ENCODE measurements at regions not wholly inside any gene's neighbourhood (a gene's known extent, or its start where the extent isn't known, plus 50 kb on each side); places are given as distances from the start of the nearest gene placed in this dataset.

DNA sequence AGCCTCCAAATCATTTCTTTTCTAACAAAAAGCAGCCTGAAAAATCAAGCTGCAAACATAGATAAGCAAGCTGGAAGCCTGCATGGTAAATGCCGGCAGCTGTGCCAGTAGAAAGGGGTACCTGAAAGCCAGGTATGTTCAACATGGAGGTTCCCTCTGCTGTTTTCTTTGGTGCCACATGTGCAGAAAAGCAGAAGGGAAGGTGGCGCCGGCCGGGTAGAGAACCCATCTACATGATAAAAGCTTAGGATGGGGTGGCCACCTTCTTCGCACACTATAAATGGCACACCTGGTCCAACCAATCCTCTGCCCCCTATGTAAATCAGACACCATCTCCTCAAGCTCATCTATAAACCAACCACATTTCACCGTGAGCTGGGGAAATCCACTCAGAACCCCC lies 268.9 kb upstream of the IRX2 start:
- no peak for DNase-seq (ENCODE audit: low read depth)
- H3K4me3 ChIP-seq (ENCODE audit: low read depth, low read length): no peak overlapping the region
- TF ChIP-seq, protein P1, sequence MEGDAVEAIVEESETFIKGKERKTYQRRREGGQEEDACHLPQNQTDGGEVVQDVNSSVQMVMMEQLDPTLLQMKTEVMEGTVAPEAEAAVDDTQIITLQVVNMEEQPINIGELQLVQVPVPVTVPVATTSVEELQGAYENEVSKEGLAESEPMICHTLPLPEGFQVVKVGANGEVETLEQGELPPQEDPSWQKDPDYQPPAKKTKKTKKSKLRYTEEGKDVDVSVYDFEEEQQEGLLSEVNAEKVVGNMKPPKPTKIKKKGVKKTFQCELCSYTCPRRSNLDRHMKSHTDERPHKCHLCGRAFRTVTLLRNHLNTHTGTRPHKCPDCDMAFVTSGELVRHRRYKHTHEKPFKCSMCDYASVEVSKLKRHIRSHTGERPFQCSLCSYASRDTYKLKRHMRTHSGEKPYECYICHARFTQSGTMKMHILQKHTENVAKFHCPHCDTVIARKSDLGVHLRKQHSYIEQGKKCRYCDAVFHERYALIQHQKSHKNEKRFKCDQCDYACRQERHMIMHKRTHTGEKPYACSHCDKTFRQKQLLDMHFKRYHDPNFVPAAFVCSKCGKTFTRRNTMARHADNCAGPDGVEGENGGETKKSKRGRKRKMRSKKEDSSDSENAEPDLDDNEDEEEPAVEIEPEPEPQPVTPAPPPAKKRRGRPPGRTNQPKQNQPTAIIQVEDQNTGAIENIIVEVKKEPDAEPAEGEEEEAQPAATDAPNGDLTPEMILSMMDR (conservative IDR thresholded peaks at IDR 0.05; ENCODE audit: low read depth, low read length): no peak

DNA sequence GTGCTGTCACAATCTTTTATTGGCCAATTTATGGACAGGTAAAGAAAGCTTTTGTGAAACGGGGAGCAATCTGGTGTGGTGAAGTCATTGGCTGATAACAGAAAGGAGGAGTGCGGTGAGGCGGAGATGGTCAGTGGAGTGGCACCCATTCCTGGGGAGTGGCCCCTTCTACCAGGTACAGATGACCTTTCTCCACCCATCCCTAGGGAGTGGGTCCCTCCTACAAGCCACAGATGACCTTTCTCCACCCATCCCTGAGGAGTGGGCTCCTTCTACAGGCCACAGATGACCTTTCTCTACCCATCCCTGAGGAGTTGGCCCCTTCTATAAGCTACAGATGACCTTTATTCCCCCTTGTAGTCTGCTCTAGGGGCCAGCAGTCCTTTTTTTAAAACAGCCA lies 267.6 kb upstream of the IRX2 start:
- TF ChIP-seq, protein P1 (conservative IDR thresholded peaks at IDR 0.05; ENCODE audit: low read depth, low read length): no peak
- no peak for DNase-seq (ENCODE audit: low read depth)
- no peak overlapping the region for H3K4me3 ChIP-seq (ENCODE audit: low read depth, low read length)

DNA sequence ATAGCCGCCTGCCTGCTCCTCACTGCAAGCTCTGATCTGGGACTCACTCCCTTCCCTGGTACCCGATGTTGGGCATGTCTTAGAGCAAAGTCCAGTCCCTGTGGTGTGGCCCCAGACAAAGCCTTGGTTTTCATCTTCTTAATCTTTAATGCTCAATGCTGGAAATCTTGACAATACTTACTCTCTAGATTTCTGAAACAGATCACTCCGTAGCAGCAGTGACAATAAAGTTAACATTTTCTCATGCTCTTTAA lies 260.2 kb upstream of the IRX2 start:
- TF ChIP-seq, protein P1 (conservative IDR thresholded peaks at IDR 0.05; ENCODE audit: low read depth, low read length): no peak
- no peak for DNase-seq (ENCODE audit: low read depth)

DNA sequence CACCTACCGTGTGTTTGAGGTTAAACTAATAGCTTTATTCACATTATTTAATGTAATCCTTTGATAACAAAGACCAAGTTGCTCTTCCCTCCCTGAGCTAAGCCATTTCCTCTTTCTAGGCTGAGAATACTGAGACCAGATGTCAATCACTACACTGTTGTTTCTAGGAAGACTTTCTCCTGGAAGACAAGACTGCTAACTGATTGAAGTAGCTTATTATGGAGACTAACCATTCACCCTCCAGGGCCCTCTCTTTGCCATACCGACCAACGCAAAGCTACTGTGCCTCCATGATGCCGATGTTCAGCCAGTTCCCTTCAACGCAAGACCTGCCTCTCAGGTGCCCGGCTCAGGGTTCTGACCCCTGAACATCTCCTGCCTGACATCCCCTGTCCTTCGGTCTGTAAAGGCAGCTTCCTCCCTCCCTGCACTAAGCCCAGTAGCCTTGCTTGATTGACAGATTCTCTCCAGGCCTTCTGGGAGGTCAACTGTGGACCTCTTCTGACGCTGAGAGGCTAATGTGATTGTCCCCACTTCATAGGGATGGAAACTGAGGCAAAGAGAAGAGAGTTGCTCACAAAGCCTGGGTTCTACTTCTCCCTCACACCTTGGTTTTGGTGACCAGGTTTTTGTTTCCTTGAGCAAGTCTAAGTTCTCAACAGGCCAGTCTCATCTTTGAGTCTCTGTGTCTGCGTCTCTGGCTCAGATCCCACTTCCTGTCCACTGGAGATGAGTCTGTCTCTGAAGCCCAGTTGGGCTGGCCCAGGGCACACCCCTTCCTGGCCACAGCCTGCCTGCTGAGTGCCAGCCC lies 259.7 kb upstream of the IRX2 start:
- H3K4me3 ChIP-seq (ENCODE audit: low read depth, low read length): no peak overlapping the region
- TF ChIP-seq, protein P1 (conservative IDR thresholded peaks at IDR 0.05; ENCODE audit: low read depth, low read length): no peak
- DNase-seq (ENCODE audit: low read depth): no peak

More for the DNA sequence above, 260.2 kb upstream of the IRX2 start:
- no peak overlapping the region for H3K4me3 ChIP-seq (ENCODE audit: low read depth, low read length)

DNA sequence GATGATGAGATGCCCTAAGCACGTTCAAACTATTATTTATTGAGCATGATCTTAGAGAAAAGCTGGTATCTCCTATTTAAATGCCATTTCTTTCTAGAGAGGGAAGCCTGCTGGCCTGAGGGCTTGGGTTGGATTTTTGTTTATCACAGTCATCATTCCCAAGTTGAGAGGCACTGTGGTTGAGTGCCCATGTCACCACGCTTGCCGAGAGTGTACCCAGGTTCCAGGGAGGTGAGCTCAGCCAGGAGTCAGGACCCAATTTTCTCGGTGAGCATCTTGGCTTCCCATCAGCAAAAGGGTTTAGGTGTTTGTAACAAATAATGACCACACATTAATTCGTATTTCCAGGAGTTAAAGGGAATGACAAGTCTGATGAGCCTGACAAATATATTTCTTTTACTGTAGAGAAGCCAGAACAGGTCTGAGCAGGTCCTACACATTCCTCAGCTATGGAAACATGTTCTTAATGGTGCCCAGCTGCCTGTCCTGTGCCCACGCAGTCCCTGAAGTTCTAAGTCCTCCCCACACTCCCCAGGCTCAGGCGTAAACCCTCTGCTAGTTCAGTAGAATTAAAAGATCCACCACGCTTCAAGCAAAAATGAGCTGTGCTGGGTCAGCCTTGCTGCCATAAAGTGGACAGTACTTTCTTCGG lies 258.9 kb upstream of the IRX2 start:
- TF ChIP-seq, protein P1 (conservative IDR thresholded peaks at IDR 0.05; ENCODE audit: low read depth, low read length): no peak
- no peak for DNase-seq (ENCODE audit: low read depth)
- no peak overlapping the region for H3K4me3 ChIP-seq (ENCODE audit: low read depth, low read length)

DNA sequence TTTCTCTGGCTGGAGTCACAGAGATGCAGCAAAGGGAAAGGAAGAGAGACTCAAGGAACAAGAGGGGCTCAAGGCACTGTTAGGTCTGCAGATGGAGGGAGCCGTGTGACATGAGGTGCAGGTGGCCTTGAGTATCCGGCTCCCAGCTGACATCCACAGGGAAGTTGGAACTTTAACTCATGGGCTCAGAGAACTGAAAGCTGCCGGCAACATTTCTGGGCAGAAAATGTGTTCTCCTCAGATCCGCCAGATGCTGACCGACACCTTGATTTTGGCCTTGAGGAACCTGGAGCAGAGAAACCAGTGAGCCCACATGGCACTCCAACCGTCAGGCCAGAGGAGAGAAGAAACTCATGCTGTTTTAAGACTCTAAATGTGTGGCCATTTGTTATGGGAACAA lies 258.1 kb upstream of the IRX2 start:
- no peak overlapping the region for H3K4me3 ChIP-seq (ENCODE audit: low read depth, low read length)
- no peak for DNase-seq (ENCODE audit: low read depth)
- TF ChIP-seq, protein P1 (conservative IDR thresholded peaks at IDR 0.05; ENCODE audit: low read depth, low read length): no peak

DNA sequence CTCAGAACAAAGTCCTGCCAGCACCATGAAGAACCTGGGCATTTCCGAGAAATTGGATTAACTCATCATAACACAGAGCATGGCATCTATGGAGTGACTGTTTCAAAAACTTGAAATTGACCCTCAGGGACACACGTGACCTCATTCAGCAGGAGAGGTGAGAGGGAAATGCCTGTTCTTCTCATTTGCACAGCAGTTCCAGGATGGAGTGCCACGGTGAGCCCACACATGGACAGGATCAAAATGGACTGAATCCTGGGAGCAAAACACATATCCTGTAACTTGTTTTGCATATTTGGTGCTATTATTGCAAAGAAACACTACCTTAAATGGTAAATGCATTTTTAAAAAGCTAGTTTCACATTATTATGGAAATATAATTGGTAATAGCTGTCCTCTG lies 256.1 kb upstream of the IRX2 start:
- no peak for DNase-seq (ENCODE audit: low read depth)
- H3K4me3 ChIP-seq (ENCODE audit: low read depth, low read length): no peak overlapping the region
- TF ChIP-seq, protein P1 (conservative IDR thresholded peaks at IDR 0.05; ENCODE audit: low read depth, low read length): no peak
